ENCODE measurements at regions not wholly inside any gene's neighbourhood (a gene's known extent, or its start where the extent isn't known, plus 50 kb on each side); places are given as distances from the start of the nearest gene placed in this dataset.
"Not testable (repeated sequence)": the region's sequence is repeated elsewhere in the genome, so short reads cannot be mapped to it uniquely, and the experiment has no call there.

- no peak overlapping the region for H3K27ac ChIP-seq
Observed at GRCh38 chr10:14429043-14429700, 98.4 kb upstream of the FRMD4A start.

GRCh38 chr10:14425034-14425433 lies 94.3 kb upstream of the FRMD4A start:
- DNase-seq (ENCODE audit: low read depth in 1 of 2, low spot score in 1 of 2) = no peak
- Histone ChIP-seq H3K4me1 (ENCODE audit: low read depth) (no peaks in the 10 kb centered on the region), H3K9me3 (ENCODE audit: low read depth) (no peaks in the 10 kb centered on the region), H3K4me3 (no peak overlapping the region), H3K27me3 (no peaks in the 10 kb centered on the region), H3K36me3 (no peaks in the 10 kb centered on the region), H3K27ac (no peak overlapping the region)
- no peak for TF ChIP-seq CTCF (IDR thresholded peaks at IDR 0.05; ENCODE audit: low read depth, low read length)

More at GRCh38 chr10:14429043-14429700, 98.4 kb upstream of the FRMD4A start:
- DNase-seq (ENCODE audit: low read depth in 1 of 2, low spot score in 1 of 2) = no peak
- H3K9me3 ChIP-seq (ENCODE audit: low read depth) = no peaks in the 10 kb centered on the region
- no peaks in the 10 kb centered on the region for H3K4me1 ChIP-seq (ENCODE audit: low read depth)
- H3K4me3 ChIP-seq = no peak overlapping the region
- H3K27me3 ChIP-seq = no peaks in the 10 kb centered on the region
- H3K36me3 ChIP-seq = no peaks in the 10 kb centered on the region
- TF ChIP-seq CTCF (IDR thresholded peaks at IDR 0.05; ENCODE audit: low read depth, low read length) = no peak

- Histone ChIP-seq H3K27me3 (no peaks in the 10 kb centered on the region), H3K4me1 (ENCODE audit: low read depth) (no peaks in the 10 kb centered on the region), H3K27ac (no peak overlapping the region), H3K4me3 (no peak overlapping the region), H3K36me3 (no peaks in the 10 kb centered on the region), H3K9me3 (ENCODE audit: low read depth) (no peaks in the 10 kb centered on the region)
- TF ChIP-seq CTCF (IDR thresholded peaks at IDR 0.05; ENCODE audit: low read depth, low read length) = no peak
- no peak for DNase-seq (ENCODE audit: low read depth in 1 of 2, low spot score in 1 of 2)
Observed at GRCh38 chr10:14423111-14423744, 92.5 kb upstream of the FRMD4A start.

- TF ChIP-seq CTCF (IDR thresholded peaks at IDR 0.05; ENCODE audit: low read depth, low read length) = no peak
- Histone ChIP-seq H3K4me3 (no peak overlapping the region), H3K36me3 (no peaks in the 10 kb centered on the region), H3K9me3 (ENCODE audit: low read depth) (no peaks in the 10 kb centered on the region), H3K4me1 (ENCODE audit: low read depth) (no peaks in the 10 kb centered on the region), H3K27me3 (no peaks in the 10 kb centered on the region), H3K27ac (no peak overlapping the region)
- DNase-seq (ENCODE audit: low read depth in 1 of 2, low spot score in 1 of 2) = no peak
Observed at GRCh38 chr10:14422431-14422830, 91.7 kb upstream of the FRMD4A start.

- H3K36me3 ChIP-seq = no peaks in the 10 kb centered on the region
- H3K4me3 ChIP-seq = no peak overlapping the region
- no peak for TF ChIP-seq CTCF (IDR thresholded peaks at IDR 0.05; ENCODE audit: low read depth, low read length)
- no peaks in the 10 kb centered on the region for H3K4me1 ChIP-seq (ENCODE audit: low read depth)
- DNase-seq (ENCODE audit: low read depth in 1 of 2, low spot score in 1 of 2) = no peak
- no peaks in the 10 kb centered on the region for H3K9me3 ChIP-seq (ENCODE audit: low read depth)
- H3K27me3 ChIP-seq = no peaks in the 10 kb centered on the region
- H3K27ac ChIP-seq = no peak overlapping the region
Observed at GRCh38 chr10:14421941-14422340, 91.2 kb upstream of the FRMD4A start.

- not testable (repeated sequence) for H3K9me3 ChIP-seq (ENCODE audit: low read depth); H3K36me3 ChIP-seq; H3K27ac ChIP-seq; H3K27me3 ChIP-seq; H3K4me3 ChIP-seq; DNase-seq (ENCODE audit: low read depth in 1 of 2, low spot score in 1 of 2); H3K4me1 ChIP-seq (ENCODE audit: low read depth)
Observed at GRCh38 chr10:14417336-14417735, 86.6 kb upstream of the FRMD4A start.
